ENCODE measurements at regions not wholly inside any gene's neighbourhood (a gene's known extent, or its start where the extent isn't known, plus 50 kb on each side); places are given as distances from the start of the nearest gene placed in this dataset.
A peak's percentile ranks its signal among the peaks of the same experiment; 100 is the strongest.
"Not testable (repeated sequence)": the region's sequence is repeated elsewhere in the genome, so short reads cannot be mapped to it uniquely, and the experiment has no call there.

- no peak for FAIRE-seq
- no peak for TF ChIP-seq POLR2A (IDR thresholded peaks at IDR 0.05; ENCODE audit: low read depth, low read length)
- DNase-seq (ENCODE audit: insufficient read length, low spot score): no peak
These were observed 1213.9 kb downstream of the OTOL1 start for GRCh38 chr3:162710332-162711112.

GRCh38 chr3:162717074-162717473 is 1220.5 kb downstream of the OTOL1 start:
- not testable (repeated sequence) for FAIRE-seq; DNase-seq (ENCODE audit: insufficient read length, low spot score)

GRCh38 chr3:162718697-162719096 is 1222.1 kb downstream of the OTOL1 start:
- FAIRE-seq (no peak), DNase-seq (ENCODE audit: insufficient read length, low spot score) (no peak)
- no peak for TF ChIP-seq POLR2A (IDR thresholded peaks at IDR 0.05; ENCODE audit: low read depth, low read length)

GRCh38 chr3:162719684-162720341 is 1223.2 kb downstream of the OTOL1 start:
- peak; percentile 20 for DNase-seq (ENCODE audit: insufficient read length, low spot score)
- no peak for TF ChIP-seq POLR2A (IDR thresholded peaks at IDR 0.05; ENCODE audit: low read depth, low read length)
- peak; percentile 98 for FAIRE-seq

- DNase-seq (ENCODE audit: insufficient read length, low spot score): no peak
- no peak for TF ChIP-seq POLR2A (IDR thresholded peaks at IDR 0.05; ENCODE audit: low read depth, low read length)
These were observed 1225.1 kb downstream of the OTOL1 start for GRCh38 chr3:162721736-162722135.

GRCh38 chr3:162722337-162722736 is 1225.7 kb downstream of the OTOL1 start:
- DNase-seq (ENCODE audit: insufficient read length, low spot score) (no peak), FAIRE-seq (no peak)
- TF ChIP-seq POLR2A (IDR thresholded peaks at IDR 0.05; ENCODE audit: low read depth, low read length): no peak

More at GRCh38 chr3:162721736-162722135, 1225.1 kb downstream of the OTOL1 start:
- FAIRE-seq: peak; percentile 33

GRCh38 chr3:162722796-162723195 is 1226.2 kb downstream of the OTOL1 start:
- DNase-seq (ENCODE audit: insufficient read length, low spot score); FAIRE-seq: not testable (repeated sequence)

GRCh38 chr3:162729686-162730085 is 1233.1 kb downstream of the OTOL1 start:
- DNase-seq (ENCODE audit: insufficient read length, low spot score): no peak
- TF ChIP-seq POLR2A (IDR thresholded peaks at IDR 0.05; ENCODE audit: low read depth, low read length): no peak
- FAIRE-seq: peak; percentile 67

GRCh38 chr3:162731961-162732360 is 1235.4 kb downstream of the OTOL1 start:
- DNase-seq (ENCODE audit: insufficient read length, low spot score); FAIRE-seq: not testable (repeated sequence)

- DNase-seq (ENCODE audit: insufficient read length, low spot score) (no peak), FAIRE-seq (no peak)
- TF ChIP-seq POLR2A (IDR thresholded peaks at IDR 0.05; ENCODE audit: low read depth, low read length): no peak
These were observed 1242.2 kb downstream of the OTOL1 start for GRCh38 chr3:162738784-162739183.

GRCh38 chr3:162740941-162741596 is 1244.5 kb downstream of the OTOL1 start:
- FAIRE-seq (no peak), DNase-seq (ENCODE audit: insufficient read length, low spot score) (no peak)
- TF ChIP-seq POLR2A (IDR thresholded peaks at IDR 0.05; ENCODE audit: low read depth, low read length): no peak

- TF ChIP-seq POLR2A (IDR thresholded peaks at IDR 0.05; ENCODE audit: low read depth, low read length): no peak
- DNase-seq (ENCODE audit: insufficient read length, low spot score): no peak
- no peak for FAIRE-seq
These were observed 1245.6 kb downstream of the OTOL1 start for GRCh38 chr3:162742159-162742717.

GRCh38 chr3:162743091-162743490 is 1246.5 kb downstream of the OTOL1 start:
- TF ChIP-seq POLR2A (IDR thresholded peaks at IDR 0.05; ENCODE audit: low read depth, low read length): no peak
- DNase-seq (ENCODE audit: insufficient read length, low spot score): no peak
- FAIRE-seq: no peak

GRCh38 chr3:162760789-162761188 is 1264.2 kb downstream of the OTOL1 start:
- no peak for DNase-seq (ENCODE audit: insufficient read length, low spot score)
- FAIRE-seq: no peak
- TF ChIP-seq POLR2A (IDR thresholded peaks at IDR 0.05; ENCODE audit: low read depth, low read length): no peak
